GM18520 (cell line): ENCODE measurements at regions not wholly inside any gene's neighbourhood (a gene's known extent, or its start where the extent isn't known, plus 50 kb on each side); places are given as distances from the start of the nearest gene placed in this dataset.

ENCODE experiments used
- ATAC-seq: cut with Tn5 transposase; IDR thresholded peaks from one replicate; pipeline ENCODE4 v1.9.1; 2021; ENCODE audit not compliant: unreplicated experiment

DNA sequence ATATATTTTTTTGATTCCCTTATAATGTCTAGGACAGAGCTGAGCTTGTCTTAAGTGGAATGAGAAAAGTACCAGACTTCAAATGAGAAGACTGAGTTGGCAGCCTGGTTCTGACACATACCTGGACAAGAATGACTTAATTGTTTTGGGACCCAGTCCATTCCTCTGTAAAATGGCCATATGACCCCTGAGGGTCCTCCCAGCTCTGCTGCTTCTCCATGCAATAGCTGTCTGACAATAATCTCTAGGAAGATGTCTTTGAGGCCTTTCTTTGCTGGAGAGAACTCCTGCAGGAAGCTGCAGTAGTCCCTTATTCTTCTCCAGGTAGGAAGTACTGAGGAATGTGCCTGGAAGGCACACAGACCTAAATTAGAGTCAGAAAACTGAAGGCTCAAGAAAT, 55.9 kb upstream of the SLIT3 start:
- ATAC-seq: no peak

DNA sequence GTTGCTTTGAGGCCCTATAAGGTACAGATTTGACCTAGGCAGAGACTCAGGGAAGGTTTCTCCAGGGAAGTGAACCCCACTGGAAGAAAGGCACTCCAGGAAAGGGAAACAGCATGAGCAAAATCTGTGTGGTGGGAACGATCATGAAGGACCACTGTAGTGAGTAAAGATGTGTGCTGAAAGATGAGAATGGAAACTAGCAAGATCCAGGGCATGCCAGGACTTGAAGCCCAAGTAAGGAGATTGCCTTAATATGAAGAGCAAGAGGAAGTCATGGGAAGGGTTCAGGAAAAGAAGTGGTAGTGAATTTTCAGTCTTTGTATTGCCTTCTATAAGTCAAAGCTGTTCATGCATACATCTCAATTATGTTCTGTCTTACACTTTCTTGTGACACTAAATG, 55.2 kb upstream of the SLIT3 start:
- no peak for ATAC-seq

DNA sequence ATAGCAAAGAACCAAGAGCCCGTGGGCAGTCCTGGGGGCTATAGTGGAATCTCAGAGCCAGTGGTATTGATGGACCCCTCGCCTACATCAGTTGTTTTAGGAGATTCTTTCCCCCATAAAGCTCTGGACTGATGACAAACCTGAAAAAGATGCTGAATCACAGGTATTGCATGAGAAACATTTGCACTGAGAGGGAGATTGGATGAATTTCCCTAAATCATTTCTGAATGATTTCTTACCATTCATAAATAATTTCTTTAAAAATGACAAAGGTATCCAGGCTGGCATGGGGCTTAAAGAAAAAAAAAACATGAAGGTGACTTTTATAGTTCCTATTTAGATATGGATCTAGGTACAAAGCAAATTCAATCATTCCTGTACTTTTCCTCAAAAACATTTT, 54.0 kb upstream of the SLIT3 start:
- no peak for ATAC-seq

DNA sequence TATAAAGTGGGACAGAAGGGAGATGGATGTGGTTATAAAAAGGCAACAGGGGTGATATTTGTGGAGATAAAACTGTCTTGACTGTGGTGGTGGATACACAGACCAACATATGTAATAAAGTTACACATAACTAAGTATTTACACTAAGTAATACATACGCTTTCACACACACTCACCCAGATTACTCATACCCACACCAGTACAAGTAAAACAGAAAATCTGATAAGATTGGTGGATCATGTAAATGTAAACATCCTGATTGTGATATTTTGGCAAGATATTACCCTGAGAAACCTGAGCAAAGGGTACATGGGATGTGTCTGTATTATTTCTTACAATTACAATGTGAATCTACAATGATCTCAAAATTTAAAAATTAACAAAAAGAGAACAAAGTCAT, 53.3 kb upstream of the SLIT3 start:
- no peak for ATAC-seq

DNA sequence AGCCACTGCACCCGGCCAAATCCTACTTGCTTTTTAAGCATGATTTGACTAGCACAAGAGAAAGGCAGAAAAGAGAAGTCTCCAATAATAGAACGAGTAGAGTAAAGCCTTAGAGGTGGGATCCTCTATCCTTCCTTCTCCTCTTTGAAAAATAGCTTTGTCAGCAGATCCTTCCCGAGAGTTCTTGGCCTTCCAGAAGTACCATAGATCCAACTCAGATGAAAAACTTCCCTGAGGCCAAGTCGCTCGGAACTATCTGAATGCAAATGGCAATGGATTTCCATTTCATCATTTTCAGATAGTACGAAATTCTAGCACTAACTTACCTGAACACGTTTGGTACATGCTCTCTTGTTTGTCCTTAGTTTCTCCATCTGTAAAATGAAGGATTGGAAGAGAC, 52.0 kb upstream of the SLIT3 start:
- ATAC-seq: no peak

DNA sequence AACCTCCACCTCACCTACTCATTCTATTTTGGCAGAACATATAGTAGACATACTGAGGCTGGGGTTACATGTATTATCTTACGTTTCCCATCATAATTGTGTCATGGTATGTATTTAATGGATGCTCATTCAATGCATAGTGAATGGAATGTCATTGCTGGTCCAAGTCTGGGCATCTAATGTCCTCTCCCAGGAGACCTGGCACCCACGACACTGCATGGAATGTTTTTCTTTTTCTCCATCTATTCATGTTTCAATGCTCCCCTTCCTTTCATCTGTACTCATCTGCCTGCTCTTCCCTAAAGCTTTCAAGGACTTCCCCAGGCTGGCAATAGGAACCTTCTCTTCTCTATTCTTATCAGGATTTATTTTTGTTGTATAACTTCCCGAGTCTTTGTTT, 50.8 kb upstream of the SLIT3 start:
- ATAC-seq: no peak

DNA sequence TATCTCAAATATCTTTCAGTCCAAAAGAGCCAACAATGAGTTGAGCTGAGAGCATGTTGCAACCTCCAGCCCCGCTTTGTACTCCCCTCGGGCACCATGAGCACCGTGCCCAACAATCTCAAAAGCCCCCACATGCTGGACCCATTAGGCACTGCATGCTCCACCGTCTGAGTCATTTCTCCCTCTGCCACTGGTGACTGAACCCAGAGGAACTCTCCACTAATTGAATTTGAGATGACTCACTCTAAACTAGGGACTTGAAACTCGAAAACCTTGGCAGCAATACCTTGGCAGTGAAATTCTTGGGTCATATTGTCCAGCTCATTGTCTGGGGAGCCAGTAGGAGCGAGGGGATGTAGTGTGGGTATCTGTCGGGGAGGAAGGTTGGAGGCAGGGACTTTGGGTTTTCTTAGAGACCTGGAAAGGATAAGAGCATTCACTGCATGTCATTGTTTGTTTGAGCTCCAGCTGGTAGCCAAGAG, 49.9 kb upstream of the SLIT3 start:
- ATAC-seq: no peak
